ENCODE measurements at regions not wholly inside any gene's neighbourhood (a gene's known extent, or its start where the extent isn't known, plus 50 kb on each side); places are given as distances from the start of the nearest gene placed in this dataset.

- TF ChIP-seq SUZ12 (IDR thresholded peaks at IDR 0.05) (no peak), TARDBP (IDR thresholded peaks at IDR 0.05) (no peak), FOXA1 (IDR thresholded peaks at IDR 0.05) (no peak), PKNOX1 (IDR thresholded peaks at IDR 0.05) (no peak), BHLHE40 (IDR thresholded peaks at IDR 0.05; ENCODE audit: borderline replicate concordance) (no peak)
Measured at GRCh38 chr6:103870970-103871369, 988.7 kb downstream of the HACE1 start.
